ENCODE measurements at regions not wholly inside any gene's neighbourhood (a gene's known extent, or its start where the extent isn't known, plus 50 kb on each side); places are given as distances from the start of the nearest gene placed in this dataset.

DNA sequence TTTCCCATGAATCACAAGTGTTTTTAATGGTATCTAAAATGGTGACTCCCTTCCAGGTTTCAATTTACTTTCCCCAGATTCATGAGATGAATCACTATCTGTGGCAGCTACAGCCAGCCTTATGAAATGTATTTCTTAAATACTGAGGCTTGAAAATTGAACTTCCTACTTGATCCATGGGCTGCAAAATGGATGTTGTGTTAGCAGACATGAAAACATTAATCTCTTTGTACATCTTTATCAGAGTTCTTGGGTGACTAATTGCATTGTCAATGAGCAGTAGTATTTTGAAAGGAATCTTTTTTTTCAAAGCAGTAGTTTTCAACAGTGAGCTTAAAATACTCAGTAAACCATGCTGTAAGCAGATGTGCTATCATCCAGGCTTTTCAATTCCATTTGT, 250.8 kb downstream of the SLC6A15 start:
- DNase-seq = peak; percentile 71

DNA sequence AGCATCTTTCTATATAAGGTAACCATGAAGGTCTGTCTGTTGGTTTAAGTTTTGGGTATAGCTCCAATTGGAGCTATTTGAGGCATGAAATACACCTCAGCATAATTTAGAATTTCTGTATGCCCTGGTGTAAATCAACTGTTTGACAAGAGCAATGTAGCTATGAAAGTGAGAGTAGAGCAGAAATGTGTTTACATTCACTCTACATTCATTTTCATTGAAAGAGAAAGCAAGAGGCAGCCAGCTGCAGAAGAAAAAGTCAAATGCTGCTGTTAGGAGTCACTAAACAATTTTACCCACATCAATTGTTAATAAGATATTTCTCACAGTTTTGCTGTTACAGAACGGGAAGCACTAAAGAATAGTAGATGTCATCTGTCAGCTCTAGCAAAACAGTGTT, 252.5 kb downstream of the SLC6A15 start:
- DNase-seq = no peak

- no peak for DNase-seq
Measured at GRCh38 chr12:84658877-84659276, 253.7 kb downstream of the SLC6A15 start.

- no peak for DNase-seq
Measured at GRCh38 chr12:84656705-84657104, 255.9 kb downstream of the SLC6A15 start.

DNA sequence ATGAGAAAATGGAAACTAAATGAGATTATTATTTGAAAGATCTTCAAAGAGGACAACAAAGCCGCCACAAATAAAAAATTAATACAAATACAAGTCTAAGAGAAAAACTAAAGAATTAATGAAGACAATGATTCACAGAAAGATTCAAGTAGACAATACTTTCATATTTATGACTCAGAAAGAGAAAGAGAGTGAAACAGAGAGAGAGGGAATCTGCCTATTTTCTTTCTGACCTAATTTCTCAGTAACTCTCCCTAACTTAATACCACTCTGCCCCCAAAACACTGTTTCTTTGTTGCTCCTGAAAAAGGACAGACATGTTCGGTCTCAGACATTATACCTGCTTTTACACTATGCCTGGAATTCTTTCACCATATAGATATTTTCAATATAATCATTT, 259.1 kb downstream of the SLC6A15 start:
- no peak for DNase-seq

DNA sequence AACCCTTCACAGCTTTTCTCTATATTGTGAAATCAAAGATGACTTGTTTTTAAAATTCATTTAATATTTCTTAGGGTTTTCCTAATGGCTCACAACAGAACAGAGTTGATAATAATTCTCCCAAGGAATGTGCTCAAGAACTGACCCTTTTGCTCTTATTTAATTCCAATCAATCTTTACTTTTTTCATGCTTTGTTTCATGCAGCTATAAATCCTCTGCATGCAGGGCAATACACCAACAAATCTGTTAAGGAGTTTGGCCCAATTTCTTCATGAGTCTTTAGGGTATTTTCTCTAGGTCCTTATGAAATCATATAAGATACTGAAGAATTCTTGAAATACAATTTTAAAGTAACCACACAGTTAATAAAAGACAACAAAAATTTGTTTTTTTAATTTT, 264.2 kb downstream of the SLC6A15 start:
- DNase-seq = no peak

- DNase-seq = no peak
Measured at GRCh38 chr12:84644908-84645307, 267.7 kb downstream of the SLC6A15 start.

DNA sequence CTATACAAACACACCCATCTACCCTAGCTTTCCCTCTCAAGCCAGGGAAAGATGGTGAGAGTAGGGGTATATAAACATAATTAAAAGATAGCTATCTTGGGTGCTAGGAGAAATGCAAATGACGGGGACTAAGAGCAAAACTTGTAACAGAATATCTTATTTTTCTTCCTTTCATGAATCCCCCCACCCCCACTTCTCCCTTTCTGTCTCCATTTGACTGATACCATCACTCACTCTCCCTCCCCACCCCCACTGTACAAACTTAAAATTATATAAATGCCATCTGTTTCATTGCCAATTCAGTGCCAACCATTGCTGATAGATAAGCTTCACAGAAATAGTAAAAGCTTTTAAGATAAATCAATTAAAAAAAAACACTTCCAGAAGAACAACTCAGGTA, 268.6 kb downstream of the SLC6A15 start:
- no peak for DNase-seq

DNA sequence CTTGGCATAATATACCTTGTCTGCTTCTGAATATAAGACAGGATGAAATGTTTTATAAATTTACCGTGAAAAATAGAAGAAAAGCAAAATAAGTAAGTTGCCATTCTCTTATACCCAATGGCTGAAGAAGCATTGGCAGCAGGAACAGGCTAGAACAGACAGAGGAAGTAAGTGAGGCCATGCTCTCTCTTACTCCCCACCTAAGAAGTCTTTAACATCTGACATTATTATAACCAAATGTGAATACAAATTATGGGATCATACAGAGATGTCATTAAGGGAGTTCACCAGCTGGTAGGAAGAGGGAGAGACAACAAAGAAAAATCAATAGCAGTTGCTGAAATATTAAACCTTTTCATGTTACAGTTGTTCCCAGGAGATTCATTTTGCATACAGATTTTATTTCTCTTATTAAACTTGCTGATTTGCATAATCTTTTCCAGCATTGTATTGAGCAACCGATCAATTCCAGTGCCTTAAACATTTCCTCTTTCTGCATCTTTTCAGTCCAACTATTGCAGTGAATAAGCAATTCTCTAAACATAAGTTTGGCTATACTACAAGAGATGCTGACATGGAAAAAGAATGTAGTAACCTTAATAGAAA, 270.6 kb downstream of the SLC6A15 start:
- DNase-seq = peak; percentile 59

DNA sequence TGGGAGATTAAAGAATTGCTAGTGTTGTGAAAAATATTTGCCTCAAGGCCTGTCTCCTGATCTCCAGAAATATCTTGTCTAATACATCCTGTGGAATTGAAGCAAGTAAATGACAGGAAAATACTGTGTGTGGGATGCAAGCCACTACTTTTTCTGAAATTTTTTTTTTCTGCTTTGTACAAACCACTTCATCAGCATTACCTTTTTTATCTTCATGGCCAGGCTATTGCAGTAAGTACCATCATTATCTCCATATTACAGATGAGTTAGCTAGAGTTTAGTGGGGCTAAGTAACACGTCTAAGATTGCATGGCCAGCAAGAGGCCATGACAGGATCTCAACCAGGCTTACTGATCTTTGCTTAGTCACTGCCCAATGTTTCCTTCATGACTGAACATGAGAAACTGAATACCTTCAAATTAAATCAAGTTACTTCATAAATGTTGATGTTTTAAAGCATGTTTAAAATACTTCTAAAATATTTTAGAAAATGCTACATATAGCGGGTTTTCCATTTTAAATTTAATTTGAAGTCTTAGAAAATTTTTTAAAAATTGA, 273.7 kb downstream of the SLC6A15 start:
- no peak for DNase-seq

- peak; percentile 43 for DNase-seq
Measured at GRCh38 chr12:84637926-84638325, 274.7 kb downstream of the SLC6A15 start.

GRCh38 chr12:84636801-84637290, 275.8 kb downstream of the SLC6A15 start:
- DNase-seq = peak; percentile 57

- DNase-seq = no peak
Measured at GRCh38 chr12:84634526-84634925, 278.1 kb downstream of the SLC6A15 start.

- peak; percentile 13 for DNase-seq
Measured at GRCh38 chr12:84632556-84632955, 280.0 kb downstream of the SLC6A15 start.

GRCh38 chr12:84631020-84631419, 281.6 kb downstream of the SLC6A15 start:
- DNase-seq = no peak

DNA sequence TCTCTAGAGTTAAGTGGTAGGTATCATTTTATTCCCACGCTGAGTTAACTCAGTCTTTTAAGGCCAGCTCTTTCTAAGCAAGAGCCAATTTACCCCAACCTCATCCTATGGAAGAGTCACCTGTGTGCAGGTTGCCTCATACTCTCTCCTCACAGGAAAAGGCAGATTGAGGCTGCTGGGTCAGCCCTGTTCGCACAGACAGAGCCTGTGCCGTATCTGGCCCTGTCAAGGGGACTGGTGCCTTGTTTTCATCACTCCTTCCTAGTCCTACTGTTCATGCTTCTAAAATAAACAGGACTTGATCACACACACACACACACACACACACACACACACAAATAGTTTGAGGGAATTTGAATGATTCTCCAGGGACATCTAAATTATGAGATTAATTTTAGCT, 285.0 kb downstream of the SLC6A15 start:
- no peak for DNase-seq

DNA sequence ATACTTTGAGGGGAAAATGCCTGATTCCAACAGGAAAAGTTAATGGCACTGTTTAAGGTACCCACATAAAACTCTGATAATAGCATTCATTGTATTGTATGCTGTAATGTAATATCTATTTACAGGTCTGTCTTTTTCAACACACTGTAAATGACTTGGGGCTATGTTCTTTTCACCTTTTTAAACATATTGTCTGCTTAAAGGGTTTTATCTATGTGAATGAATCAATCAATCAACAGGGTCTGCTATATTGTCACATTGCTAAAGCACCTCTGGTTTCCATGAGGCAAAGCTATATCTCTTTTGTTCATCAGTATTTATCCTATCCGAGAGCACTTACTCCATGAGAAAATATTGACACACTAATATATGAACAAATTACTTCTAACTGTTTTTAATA, 288.0 kb downstream of the SLC6A15 start:
- DNase-seq = no peak

DNA sequence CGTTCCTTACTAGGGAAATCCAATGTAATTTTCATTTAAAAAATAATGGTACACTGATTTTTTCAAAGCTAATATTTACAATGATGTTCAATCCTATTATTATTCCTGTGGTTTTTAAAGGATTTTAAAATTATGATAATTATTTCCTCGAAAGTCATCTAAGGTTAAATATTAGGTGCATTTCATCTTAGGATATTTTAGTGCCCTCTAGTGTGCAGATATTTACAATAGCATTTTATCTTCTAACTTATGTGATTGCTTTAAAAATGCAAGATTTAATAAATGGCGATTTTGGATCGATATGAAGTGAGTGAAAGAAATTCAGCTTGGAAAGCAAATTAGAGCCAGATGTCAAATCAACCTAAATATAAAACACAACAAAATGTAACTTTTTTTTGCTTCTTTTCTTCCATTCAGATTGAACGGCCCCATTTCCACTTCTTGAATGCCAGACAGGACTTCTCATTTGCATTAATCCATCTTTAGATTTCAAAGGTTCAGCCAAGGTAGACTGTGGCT, 293.5 kb downstream of the SLC6A15 start:
- no peak for DNase-seq

- DNase-seq = no peak
Measured at GRCh38 chr12:84607170-84607819, 305.3 kb downstream of the SLC6A15 start.

- no peak for DNase-seq
Measured at GRCh38 chr12:84605983-84606382, 306.6 kb downstream of the SLC6A15 start.

- peak; percentile 20 for DNase-seq
Measured at GRCh38 chr12:84604551-84604950, 308.0 kb downstream of the SLC6A15 start.

GRCh38 chr12:84603484-84604248, 308.9 kb downstream of the SLC6A15 start:
- no peak for DNase-seq

DNA sequence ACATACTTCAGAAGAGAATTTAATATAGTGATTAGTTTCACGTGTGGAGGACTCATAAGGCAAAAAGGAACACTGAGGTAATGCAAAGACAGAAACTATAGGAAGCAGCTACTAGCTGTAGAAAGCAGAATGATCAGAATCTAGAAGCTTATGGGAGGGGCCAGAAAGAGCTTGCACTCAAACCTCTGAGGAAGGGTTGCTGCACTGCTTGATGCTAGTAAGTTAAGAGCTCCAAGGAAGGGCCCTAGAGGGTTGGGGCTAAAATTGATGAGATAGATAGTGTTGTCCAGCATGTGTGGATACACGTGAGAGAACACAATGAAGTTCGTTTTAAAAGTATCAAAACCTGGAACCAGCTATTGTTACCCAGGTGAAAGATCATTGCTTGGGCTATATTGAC, 311.1 kb downstream of the SLC6A15 start:
- no peak for DNase-seq

DNA sequence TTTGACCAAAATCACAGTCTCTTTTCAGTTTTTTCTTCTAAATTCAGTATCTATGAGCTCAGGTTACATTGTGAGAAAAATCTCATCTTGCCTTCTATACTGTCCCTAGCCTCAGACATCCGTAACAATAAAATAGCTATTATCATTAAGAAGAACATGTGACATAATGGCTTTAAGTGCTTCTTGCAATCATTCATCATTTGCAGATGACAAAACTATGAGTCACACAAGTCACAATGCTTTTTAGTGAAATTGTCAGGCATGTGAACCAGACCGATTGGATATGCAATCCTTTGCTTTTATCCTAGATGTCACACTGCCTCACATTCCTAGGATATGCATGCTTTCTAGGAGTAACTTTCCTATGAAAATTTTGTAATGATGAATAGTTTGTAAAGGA, 313.1 kb downstream of the SLC6A15 start:
- peak; percentile 62 for DNase-seq

Measured in fibroblast of skin of right quadriceps (primary cell).